PC-3 (cell line): ENCODE measurements at regions not wholly inside any gene's neighbourhood (a gene's known extent, or its start where the extent isn't known, plus 50 kb on each side); places are given as distances from the start of the nearest gene placed in this dataset.

Source experiments
- EZH2 ChIP-seq: fragments of 300-600 bp; sonication (generic); IDR thresholded peaks from one replicate; pipeline ENCODE4 v1.6.1; 2017; ENCODE audit warnings: antibody characterized with exemption, mild to moderate bottlenecking, low read length; ENCODE audit not compliant: unreplicated experiment
- EZH2phosphoT487 ChIP-seq: fragments of 300-600 bp; sonication (generic); IDR thresholded peaks from 2 replicates; pipeline ENCODE4 v1.6.1; 2018; ENCODE audit warnings: mild to moderate bottlenecking, antibody characterized with exemption, low read length, borderline replicate concordance
- TF ChIP-seq, protein P1 (sequence below): fragments of 300-600 bp; sonication (generic); conservative IDR thresholded peaks from 2 replicates; pipeline ENCODE4 v1.5.1; 2017; ENCODE audit warnings: antibody characterized with exemption, low read depth, mild to moderate bottlenecking, low read length

- TF ChIP-seq, protein P1, sequence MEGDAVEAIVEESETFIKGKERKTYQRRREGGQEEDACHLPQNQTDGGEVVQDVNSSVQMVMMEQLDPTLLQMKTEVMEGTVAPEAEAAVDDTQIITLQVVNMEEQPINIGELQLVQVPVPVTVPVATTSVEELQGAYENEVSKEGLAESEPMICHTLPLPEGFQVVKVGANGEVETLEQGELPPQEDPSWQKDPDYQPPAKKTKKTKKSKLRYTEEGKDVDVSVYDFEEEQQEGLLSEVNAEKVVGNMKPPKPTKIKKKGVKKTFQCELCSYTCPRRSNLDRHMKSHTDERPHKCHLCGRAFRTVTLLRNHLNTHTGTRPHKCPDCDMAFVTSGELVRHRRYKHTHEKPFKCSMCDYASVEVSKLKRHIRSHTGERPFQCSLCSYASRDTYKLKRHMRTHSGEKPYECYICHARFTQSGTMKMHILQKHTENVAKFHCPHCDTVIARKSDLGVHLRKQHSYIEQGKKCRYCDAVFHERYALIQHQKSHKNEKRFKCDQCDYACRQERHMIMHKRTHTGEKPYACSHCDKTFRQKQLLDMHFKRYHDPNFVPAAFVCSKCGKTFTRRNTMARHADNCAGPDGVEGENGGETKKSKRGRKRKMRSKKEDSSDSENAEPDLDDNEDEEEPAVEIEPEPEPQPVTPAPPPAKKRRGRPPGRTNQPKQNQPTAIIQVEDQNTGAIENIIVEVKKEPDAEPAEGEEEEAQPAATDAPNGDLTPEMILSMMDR: no peak
- TF ChIP-seq EZH2 (no peak), EZH2phosphoT487 (no peak)
Observed at GRCh38 chr11:134975866-134976376, 563.9 kb upstream of the B3GAT1 start.
